Endodermal cell (in vitro differentiated cells): ENCODE measurements at regions not wholly inside any gene's neighbourhood (a gene's known extent, or its start where the extent isn't known, plus 50 kb on each side); places are given as distances from the start of the nearest gene placed in this dataset.

ENCODE experiments used
- DNase-seq: peaks from one replicate; pipeline ENCODE4 v3.0.0-alpha.2; 2017
- H3K27ac ChIP-seq: 2 replicates; pipeline ENCODE4 v1.5.1; 2013; ENCODE audit warnings: mild to moderate bottlenecking, low read depth, low read length, moderate library complexity
- H3K27me3 ChIP-seq: 2 replicates; pipeline ENCODE4 v1.6.1; 2013; ENCODE audit warnings: mild to moderate bottlenecking, low read length, moderate library complexity; ENCODE audit not compliant: insufficient read depth, control insufficient read depth, poor library complexity, severe bottlenecking
- H3K36me3 ChIP-seq: 2 replicates; pipeline ENCODE4 v1.7.0; 2013; ENCODE audit warnings: mild to moderate bottlenecking, low read length, moderate library complexity; ENCODE audit not compliant: control insufficient read depth, insufficient read depth
- H3K4me1 ChIP-seq: one replicate; pipeline ENCODE4 v1.7.0; 2013; ENCODE audit warnings: low read length; ENCODE audit not compliant: control insufficient read depth, insufficient read depth
- H3K4me3 ChIP-seq: 2 replicates; pipeline ENCODE4 v1.5.1; 2013; ENCODE audit warnings: mild to moderate bottlenecking, low read length, moderate library complexity
- H3K9ac ChIP-seq: 2 replicates; pipeline ENCODE4 v1.6.1; 2013; ENCODE audit warnings: mild to moderate bottlenecking, low read length, moderate library complexity; ENCODE audit not compliant: poor library complexity, severe bottlenecking; ENCODE audit errors: extremely low read depth
- H3K9me3 ChIP-seq: 2 replicates; pipeline ENCODE4 v1.6.1; 2013; ENCODE audit warnings: mild to moderate bottlenecking, low read length, moderate library complexity; ENCODE audit not compliant: control insufficient read depth
- H3K27ac Mint-ChIP-seq: 2 replicates; pipeline ENCODE4 v1.8.0; 2020; ENCODE audit warnings: mixed read lengths
- H3K27me3 Mint-ChIP-seq: 2 replicates; pipeline ENCODE4 v1.8.0; 2021; ENCODE audit warnings: mild to moderate bottlenecking, mixed read lengths; ENCODE audit not compliant: insufficient read depth
- H3K36me3 Mint-ChIP-seq: 2 replicates; pipeline ENCODE4 v1.8.0; 2020; ENCODE audit warnings: low read depth, mixed read lengths
- H3K4me1 Mint-ChIP-seq: 2 replicates; pipeline ENCODE4 v1.8.0; 2020; ENCODE audit warnings: mixed read lengths
- H3K4me3 Mint-ChIP-seq: 2 replicates; pipeline ENCODE4 v1.8.0; 2020; ENCODE audit warnings: mild to moderate bottlenecking, moderate library complexity, mixed read lengths
- H3K9me3 Mint-ChIP-seq: 2 replicates; pipeline ENCODE4 v1.8.0; 2020; ENCODE audit warnings: mild to moderate bottlenecking, mixed read lengths
- CTCF ChIP-seq: fragments of 200-600 bp; sonication (generic); conservative IDR thresholded peaks from 2 replicates; pipeline ENCODE4 v1.5.0; 2021; ENCODE audit warnings: antibody characterized with exemption, mild to moderate bottlenecking
- WGBS, 2 experiments: methylation state at CpG; one replicate each; pipeline versions ENCODE4 v1.1.5 to v1.1.7; 2013; ENCODE audit warnings: missing lambda C conversion rate in 2 of 2, mixed read lengths in 1 of 2; ENCODE audit not compliant: insufficient coverage in 1 of 2, insufficient read length in 1 of 2; 5-methylcytosine and 5-hydroxymethylcytosine counted together

- Histone ChIP-seq H3K9me3 (no peaks in the 10 kb centered on the region), H3K4me3 (no peak overlapping the region), H3K36me3 (no peaks in the 10 kb centered on the region), H3K27ac (no peak overlapping the region), H3K9ac (no peak overlapping the region), H3K27me3 (no peaks in the 10 kb centered on the region), H3K4me1 (no peaks in the 10 kb centered on the region)
- 86 to 95% methylated on average over 2 of the region's 2 CpGs for WGBS, 2 experiments
- Mint-ChIP-seq H3K4me1 (peaks cover 7% of the 10 kb centered on the region), H3K27me3 (no peaks in the 10 kb centered on the region), H3K27ac (no peak overlapping the region), H3K9me3 (no peaks in the 10 kb centered on the region), H3K4me3 (no peak overlapping the region), H3K36me3 (no peaks in the 10 kb centered on the region)
- TF ChIP-seq CTCF: no peak
- no peak for DNase-seq
Observed at GRCh38 chr13:33577007-33577406, 240.9 kb upstream of the RFC3 start.

GRCh38 chr13:33578786-33579185 is 239.2 kb upstream of the RFC3 start:
- no CpG with 5 or more reads among the region's 2 CpGs for WGBS, 2 experiments
- Histone ChIP-seq H3K27me3 (no peaks in the 10 kb centered on the region), H3K4me1 (no peaks in the 10 kb centered on the region), H3K4me3 (no peak overlapping the region), H3K36me3 (no peaks in the 10 kb centered on the region), H3K27ac (no peak overlapping the region), H3K9me3 (no peaks in the 10 kb centered on the region), H3K9ac (no peak overlapping the region)
- no peak overlapping the region for H3K27ac Mint-ChIP-seq
- H3K4me1 Mint-ChIP-seq: peaks cover 7% of the 10 kb centered on the region
- H3K9me3 Mint-ChIP-seq: no peaks in the 10 kb centered on the region
- DNase-seq: no peak
- no peak for TF ChIP-seq CTCF
- H3K27me3 Mint-ChIP-seq: no peaks in the 10 kb centered on the region
- H3K4me3 Mint-ChIP-seq: no peak overlapping the region
- H3K36me3 Mint-ChIP-seq: no peaks in the 10 kb centered on the region

- Mint-ChIP-seq H3K9me3 (peaks cover 2% of the 10 kb centered on the region), H3K27me3 (no peaks in the 10 kb centered on the region), H3K36me3 (no peaks in the 10 kb centered on the region), H3K27ac (no peak overlapping the region), H3K4me3 (no peak overlapping the region), H3K4me1 (peaks cover 7% of the 10 kb centered on the region)
- no peak overlapping the region for H3K27ac ChIP-seq
- H3K9ac ChIP-seq: no peak overlapping the region
- H3K4me3 ChIP-seq: no peak overlapping the region
- no peaks in the 10 kb centered on the region for H3K9me3 ChIP-seq
- 93% methylated on average over 4 of the region's 4 CpGs; no CpG with 5 or more reads in 1 of the 2 experiments for WGBS, 2 experiments
- H3K27me3 ChIP-seq: no peaks in the 10 kb centered on the region
- no peak for DNase-seq
- TF ChIP-seq CTCF: no peak
- H3K36me3 ChIP-seq: no peaks in the 10 kb centered on the region
- no peaks in the 10 kb centered on the region for H3K4me1 ChIP-seq
Observed at GRCh38 chr13:33582121-33582520, 235.8 kb upstream of the RFC3 start.
